ENCODE measurements at regions not wholly inside any gene's neighbourhood (a gene's known extent, or its start where the extent isn't known, plus 50 kb on each side); places are given as distances from the start of the nearest gene placed in this dataset.
"Not testable (repeated sequence)": the region's sequence is repeated elsewhere in the genome, so short reads cannot be mapped to it uniquely, and the experiment has no call there.

- DNase-seq, result peak; percentile 64
- H3K9me3 Mint-ChIP-seq, result no peaks in the 10 kb centered on the region
- no peaks in the 10 kb centered on the region for H3K36me3 Mint-ChIP-seq
- CTCF ChIA-PET, result no interaction called here
- no peaks in the 10 kb centered on the region for H3K27me3 Mint-ChIP-seq
- H3K27ac Mint-ChIP-seq, result no peak overlapping the region
- no peak overlapping the region for H3K4me3 Mint-ChIP-seq
- H3K4me1 Mint-ChIP-seq, result peaks cover 2% of the 10 kb centered on the region
Observed at GRCh38 chrX:155819966-155820491, 61.1 kb upstream of the VAMP7 start.

DNA sequence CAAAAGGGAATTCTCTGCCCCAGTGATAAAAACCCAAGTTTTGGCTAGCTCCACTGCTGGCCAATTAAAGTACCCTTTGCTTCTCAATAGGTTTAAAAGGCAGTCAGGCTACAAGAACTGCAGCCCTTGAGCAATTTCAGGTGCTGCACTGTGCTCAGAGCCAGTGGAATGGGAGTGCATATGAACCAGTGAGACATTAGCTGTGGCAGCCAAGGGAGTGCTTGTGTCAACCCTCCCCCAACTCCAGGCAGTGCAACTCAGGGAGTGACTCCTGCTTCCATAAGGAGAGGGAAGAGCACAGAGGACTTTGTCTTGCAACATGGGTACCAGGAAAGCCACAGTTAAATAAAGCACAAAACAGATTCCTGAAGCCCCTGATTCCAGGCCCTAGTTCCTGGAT is 61.6 kb upstream of the VAMP7 start:
- Mint-ChIP-seq H3K4me3 (no peak overlapping the region), H3K36me3 (no peaks in the 10 kb centered on the region), H3K9me3 (no peaks in the 10 kb centered on the region), H3K4me1 (peaks cover 2% of the 10 kb centered on the region), H3K27me3 (no peaks in the 10 kb centered on the region), H3K27ac (no peak overlapping the region)
- DNase-seq, result no peak
- CTCF ChIA-PET, result no interaction called here

GRCh38 chrX:155814391-155814790 is 66.8 kb upstream of the VAMP7 start:
- H3K4me1 Mint-ChIP-seq, H3K36me3 Mint-ChIP-seq, H3K27me3 Mint-ChIP-seq, H3K9me3 Mint-ChIP-seq, DNase-seq, H3K4me3 Mint-ChIP-seq, H3K27ac Mint-ChIP-seq, CTCF ChIA-PET: not testable (repeated sequence)

DNA sequence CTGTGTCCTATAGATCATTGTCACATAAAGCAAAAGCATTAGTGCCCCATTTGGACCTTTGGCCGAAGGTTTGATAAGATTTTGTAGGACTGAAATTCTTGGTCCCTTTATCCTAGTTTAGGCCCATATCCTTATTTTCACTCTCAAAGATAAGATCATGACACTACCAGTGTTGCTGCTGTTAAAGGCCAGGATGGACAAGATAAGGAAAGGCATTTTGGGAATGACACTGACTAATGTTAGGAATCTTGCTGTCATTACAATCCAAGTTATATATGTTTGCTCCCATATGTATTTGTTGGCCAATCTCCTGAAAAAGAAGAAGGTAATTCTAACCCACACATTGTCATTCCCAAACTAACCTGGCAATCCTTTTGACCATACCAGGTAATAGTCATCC is 101.3 kb upstream of the VAMP7 start:
- CTCF ChIA-PET, result no interaction called here
- no peak for DNase-seq
- Mint-ChIP-seq H3K36me3 (no peaks in the 10 kb centered on the region), H3K27me3 (no peaks in the 10 kb centered on the region), H3K4me3 (no peak overlapping the region), H3K27ac (no peak overlapping the region), H3K4me1 (no peaks in the 10 kb centered on the region), H3K9me3 (no peaks in the 10 kb centered on the region)

DNA sequence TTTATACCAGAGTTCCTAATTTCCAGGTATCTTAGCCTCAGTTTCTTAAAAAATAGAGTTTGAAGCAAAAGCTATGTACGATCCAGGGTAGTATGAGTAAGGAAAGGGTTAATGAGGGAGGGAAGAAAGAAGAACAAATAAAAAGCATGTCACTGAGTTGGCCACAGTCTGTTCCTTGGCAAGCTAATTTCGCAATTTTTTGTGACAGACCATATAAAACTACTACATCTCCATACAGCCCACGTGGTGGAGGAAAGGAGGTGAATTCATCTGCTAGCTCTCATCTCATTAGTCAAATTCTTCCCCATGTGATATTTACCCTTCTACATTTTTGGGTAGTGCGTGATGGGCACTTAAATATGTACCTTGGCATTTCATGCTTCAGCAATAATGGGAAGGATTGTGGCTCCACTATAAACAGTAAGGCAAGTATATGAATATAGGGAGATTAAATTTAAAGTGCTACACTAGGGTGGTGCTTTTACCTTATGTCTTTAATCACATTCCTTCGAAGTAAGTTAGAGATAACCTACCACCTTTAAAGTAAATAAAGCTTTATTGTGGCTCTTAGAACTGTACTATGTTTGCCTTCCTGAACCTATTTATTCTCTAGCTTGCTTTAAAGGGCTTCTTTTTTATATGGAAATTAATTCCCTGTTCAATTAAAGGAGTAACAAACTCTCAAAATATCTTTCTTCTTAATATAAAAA is 102.1 kb upstream of the VAMP7 start:
- Mint-ChIP-seq H3K4me3 (no peak overlapping the region), H3K36me3 (no peaks in the 10 kb centered on the region), H3K27ac (no peak overlapping the region), H3K9me3 (no peaks in the 10 kb centered on the region), H3K27me3 (peaks cover 6% of the 10 kb centered on the region), H3K4me1 (no peaks in the 10 kb centered on the region)
- CTCF ChIA-PET, result no interaction called here
- DNase-seq, result no peak

DNA sequence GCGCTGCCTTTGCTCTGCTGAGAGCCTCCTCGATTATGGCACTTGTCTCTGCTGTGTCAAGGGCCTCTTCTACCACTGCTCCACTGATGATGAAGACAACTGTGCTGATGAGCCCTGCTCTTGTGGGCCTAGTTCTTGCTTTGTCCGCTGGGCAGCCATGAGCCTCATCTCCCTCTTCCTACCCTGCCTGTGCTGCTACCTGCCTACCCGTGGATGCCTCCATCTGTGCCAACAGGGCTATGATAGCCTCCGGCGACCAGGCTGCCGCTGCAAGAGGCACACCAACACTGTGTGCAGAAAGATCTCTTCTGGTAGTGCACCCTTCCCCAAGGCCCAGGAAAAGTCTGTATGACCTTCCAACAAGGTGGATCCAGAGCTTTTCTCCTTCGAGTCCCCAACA is 106.8 kb upstream of the VAMP7 start:
- CTCF ChIA-PET, result no interaction called here

GRCh38 chrX:155767876-155768769 is 113.0 kb upstream of the VAMP7 start:
- Mint-ChIP-seq H3K36me3 (no peaks in the 10 kb centered on the region), H3K27me3 (peaks cover 6% of the 10 kb centered on the region), H3K27ac (no peak overlapping the region), H3K4me1 (peaks cover 13% of the 10 kb centered on the region), H3K4me3 (peak overlapping the region; percentile 78), H3K9me3 (no peaks in the 10 kb centered on the region)
- no peak for DNase-seq
- CTCF ChIA-PET, result no interaction called here

More for the DNA sequence above, 106.8 kb upstream of the VAMP7 start:
- no peaks in the 10 kb centered on the region for H3K4me1 Mint-ChIP-seq
- H3K4me3 Mint-ChIP-seq, result no peak overlapping the region
- no peak overlapping the region for H3K27ac Mint-ChIP-seq
- no peaks in the 10 kb centered on the region for H3K9me3 Mint-ChIP-seq
- DNase-seq, result no peak
- peaks cover 8% of the 10 kb centered on the region for H3K27me3 Mint-ChIP-seq
- H3K36me3 Mint-ChIP-seq, result no peaks in the 10 kb centered on the region

GRCh38 chrX:155767051-155767875 is 113.9 kb upstream of the VAMP7 start:
- no peak overlapping the region for H3K27ac Mint-ChIP-seq
- H3K4me3 Mint-ChIP-seq, result peak overlapping the region; percentile 78
- H3K36me3 Mint-ChIP-seq, result no peaks in the 10 kb centered on the region
- H3K9me3 Mint-ChIP-seq, result no peaks in the 10 kb centered on the region
- peak; percentile 67 for DNase-seq
- H3K4me1 Mint-ChIP-seq, result peaks cover 13% of the 10 kb centered on the region
- CTCF ChIA-PET, result no interaction called here
- H3K27me3 Mint-ChIP-seq, result peaks cover 6% of the 10 kb centered on the region

GRCh38 chrX:155766321-155766720 is 114.8 kb upstream of the VAMP7 start:
- CTCF ChIA-PET, result no interaction called here
- peaks cover 6% of the 10 kb centered on the region for H3K27me3 Mint-ChIP-seq
- H3K4me3 Mint-ChIP-seq, result no peak overlapping the region
- no peak overlapping the region for H3K27ac Mint-ChIP-seq
- peaks cover 3% of the 10 kb centered on the region for H3K9me3 Mint-ChIP-seq
- peaks cover 13% of the 10 kb centered on the region for H3K4me1 Mint-ChIP-seq
- DNase-seq, result no peak
- no peaks in the 10 kb centered on the region for H3K36me3 Mint-ChIP-seq

DNA sequence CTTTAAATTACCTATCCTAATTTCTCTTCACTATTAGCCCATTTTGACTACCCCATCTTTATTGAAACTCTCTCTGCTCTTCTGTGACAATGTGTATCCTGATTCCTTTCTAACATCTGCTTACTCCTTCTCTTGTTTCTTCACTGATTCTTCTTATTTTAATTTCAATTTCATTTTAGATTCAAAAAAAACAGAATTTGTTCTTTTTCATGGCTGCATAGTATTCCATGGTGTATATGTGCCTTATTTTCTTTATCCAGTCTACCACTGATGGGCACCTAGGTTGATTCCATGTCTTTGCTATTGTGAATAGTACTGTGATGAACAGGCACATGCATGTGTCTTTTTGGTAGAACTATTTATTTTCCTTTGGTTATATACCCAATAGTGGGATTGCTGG is 120.0 kb upstream of the VAMP7 start:
- no peaks in the 10 kb centered on the region for H3K4me1 Mint-ChIP-seq
- CTCF ChIA-PET, result no interaction called here
- H3K9me3 Mint-ChIP-seq, result peaks cover 5% of the 10 kb centered on the region
- H3K36me3 Mint-ChIP-seq, result no peaks in the 10 kb centered on the region
- H3K27me3 Mint-ChIP-seq, result no peaks in the 10 kb centered on the region
- no peak for DNase-seq
- no peak overlapping the region for H3K4me3 Mint-ChIP-seq
- no peak overlapping the region for H3K27ac Mint-ChIP-seq

- Mint-ChIP-seq H3K9me3 (peaks cover 5% of the 10 kb centered on the region), H3K36me3 (no peaks in the 10 kb centered on the region), H3K27ac (no peak overlapping the region), H3K4me3 (no peak overlapping the region), H3K4me1 (no peaks in the 10 kb centered on the region), H3K27me3 (no peaks in the 10 kb centered on the region)
- no peak for DNase-seq
- CTCF ChIA-PET, result no interaction called here
Observed at GRCh38 chrX:155757046-155757759, 123.9 kb upstream of the VAMP7 start.

DNA sequence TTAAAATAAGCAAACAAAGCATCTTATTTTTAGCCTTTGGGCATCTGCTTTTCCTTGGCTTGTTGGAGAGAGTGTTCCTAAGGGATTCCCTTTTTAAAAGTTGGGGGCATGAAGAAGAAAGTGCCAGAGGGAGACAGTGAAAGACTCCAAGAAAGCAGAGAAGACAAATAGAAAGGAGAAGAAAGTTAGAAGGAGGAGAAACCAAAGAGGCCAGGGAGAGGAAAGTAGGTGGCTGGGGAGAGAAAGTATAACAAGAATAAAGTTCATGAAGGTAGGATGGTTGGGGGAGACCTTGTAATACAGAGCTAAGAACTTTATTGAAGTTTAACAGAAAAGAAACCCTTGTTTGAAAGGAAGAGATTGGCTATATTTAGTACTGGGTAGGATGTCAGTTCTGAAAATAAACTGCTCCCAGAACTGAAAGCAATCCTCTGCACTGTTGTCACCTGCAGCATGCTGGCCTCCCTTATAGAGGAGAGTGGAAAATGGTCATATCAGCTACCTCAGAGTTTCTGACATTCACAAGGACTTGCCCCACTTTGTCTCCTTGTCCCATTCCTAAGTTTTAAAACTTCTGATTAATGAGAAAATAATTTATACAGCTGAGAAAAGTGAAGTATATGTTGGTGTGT is 125.3 kb upstream of the VAMP7 start:
- no peak for DNase-seq
- Mint-ChIP-seq H3K27me3 (no peaks in the 10 kb centered on the region), H3K27ac (no peak overlapping the region), H3K4me1 (no peaks in the 10 kb centered on the region), H3K36me3 (no peaks in the 10 kb centered on the region), H3K4me3 (no peak overlapping the region), H3K9me3 (no peaks in the 10 kb centered on the region)
- CTCF ChIA-PET, result no interaction called here

DNA sequence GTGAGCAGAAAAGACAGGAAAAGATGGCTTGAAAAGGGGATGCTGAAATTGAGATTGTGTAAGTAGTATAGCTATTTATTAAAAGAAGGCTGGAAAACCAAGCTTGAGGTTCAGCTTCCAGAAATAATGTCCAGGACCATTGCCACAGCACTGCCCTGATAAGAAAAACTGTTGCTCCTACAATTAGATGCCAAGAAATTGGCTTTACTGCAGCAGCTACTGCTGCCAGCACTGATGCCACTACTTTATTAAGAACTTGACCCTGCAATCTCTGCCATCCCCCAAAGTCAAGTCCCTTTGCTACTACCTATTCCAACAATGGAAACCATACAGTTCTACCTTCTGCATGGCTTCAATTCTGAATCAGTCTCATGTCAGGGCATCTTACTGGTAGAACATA is 130.0 kb upstream of the VAMP7 start:
- CTCF ChIA-PET, result no interaction called here
- Mint-ChIP-seq H3K27ac (no peak overlapping the region), H3K4me1 (no peaks in the 10 kb centered on the region), H3K9me3 (peaks cover 3% of the 10 kb centered on the region), H3K36me3 (no peaks in the 10 kb centered on the region), H3K27me3 (no peaks in the 10 kb centered on the region), H3K4me3 (no peak overlapping the region)
- no peak for DNase-seq

Data from activated naive CD4-positive, alpha-beta T cell treated with anti-CD3 and anti-CD28 coated beads, Interleukin-2, amount 10 ng/mL, durations not matched to agents 7 days and 5 days (primary cell).